Lower leg skin (tissue), 3 donors: ENCODE measurements at regions not wholly inside any gene's neighbourhood (a gene's known extent, or its start where the extent isn't known, plus 50 kb on each side); places are given as distances from the start of the nearest gene placed in this dataset.

Experiments
- POLR2A ChIP-seq, 2 donors: fragments of 450-650 bp; IDR thresholded peaks; one replicate each; pipeline ENCODE4 v1.6.1; 2016 to 2017; ENCODE audit warnings: antibody characterized with exemption in 2 of 2, mild to moderate bottlenecking in 1 of 2, moderate library complexity in 1 of 2
- TF ChIP-seq, protein P1 (sequence below), 3 donors: fragments of 450-650 bp; IDR thresholded peaks; one replicate each; pipeline ENCODE4 v1.5.1; 2016; ENCODE audit warnings: antibody characterized with exemption in 3 of 3, mild to moderate bottlenecking in 3 of 3, moderate library complexity in 2 of 3

DNA sequence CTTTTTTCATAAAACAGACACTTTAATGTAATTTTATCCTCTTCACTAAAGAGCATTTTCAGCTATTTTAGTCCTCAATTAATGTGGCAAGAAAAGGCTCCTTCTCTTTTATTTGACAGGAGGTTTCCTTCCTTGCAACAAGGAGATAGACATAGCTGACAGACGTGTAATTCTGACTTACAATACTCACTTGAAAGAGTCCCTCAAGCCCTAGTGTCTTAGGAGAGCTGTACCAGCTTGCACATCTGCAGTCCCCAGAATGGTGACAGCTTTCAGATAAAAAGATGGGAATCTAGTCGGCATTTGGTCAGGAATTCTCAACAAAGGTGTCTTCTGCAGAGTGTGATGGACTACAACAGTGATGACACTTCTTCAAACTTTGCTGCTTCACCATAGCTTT is 603.7 kb upstream of the PTCHD4 start:
- TF ChIP-seq, protein P1, sequence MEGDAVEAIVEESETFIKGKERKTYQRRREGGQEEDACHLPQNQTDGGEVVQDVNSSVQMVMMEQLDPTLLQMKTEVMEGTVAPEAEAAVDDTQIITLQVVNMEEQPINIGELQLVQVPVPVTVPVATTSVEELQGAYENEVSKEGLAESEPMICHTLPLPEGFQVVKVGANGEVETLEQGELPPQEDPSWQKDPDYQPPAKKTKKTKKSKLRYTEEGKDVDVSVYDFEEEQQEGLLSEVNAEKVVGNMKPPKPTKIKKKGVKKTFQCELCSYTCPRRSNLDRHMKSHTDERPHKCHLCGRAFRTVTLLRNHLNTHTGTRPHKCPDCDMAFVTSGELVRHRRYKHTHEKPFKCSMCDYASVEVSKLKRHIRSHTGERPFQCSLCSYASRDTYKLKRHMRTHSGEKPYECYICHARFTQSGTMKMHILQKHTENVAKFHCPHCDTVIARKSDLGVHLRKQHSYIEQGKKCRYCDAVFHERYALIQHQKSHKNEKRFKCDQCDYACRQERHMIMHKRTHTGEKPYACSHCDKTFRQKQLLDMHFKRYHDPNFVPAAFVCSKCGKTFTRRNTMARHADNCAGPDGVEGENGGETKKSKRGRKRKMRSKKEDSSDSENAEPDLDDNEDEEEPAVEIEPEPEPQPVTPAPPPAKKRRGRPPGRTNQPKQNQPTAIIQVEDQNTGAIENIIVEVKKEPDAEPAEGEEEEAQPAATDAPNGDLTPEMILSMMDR (IDR thresholded peaks at IDR 0.05): no peak
- TF ChIP-seq POLR2A (IDR thresholded peaks at IDR 0.05): no peak
